Loucy (cell line): ENCODE measurements at regions not wholly inside any gene's neighbourhood (a gene's known extent, or its start where the extent isn't known, plus 50 kb on each side); places are given as distances from the start of the nearest gene placed in this dataset.

Source experiments
- H2AFZ ChIP-seq: fragments of 200-600 bp; sonication (generic); 2 replicates; pipeline ENCODE4 v1.6.0; 2016; ENCODE audit warnings: antibody characterized with exemption, mild to moderate bottlenecking, low read length, moderate library complexity
- H3F3A ChIP-seq: fragments of 200-600 bp; 2 replicates; pipeline ENCODE4 v1.6.0; 2016; ENCODE audit warnings: antibody characterized with exemption, low read depth, mild to moderate bottlenecking
- H3K27me3 ChIP-seq: fragments of 200-600 bp; sonication (generic); 2 replicates; pipeline ENCODE4 v1.6.1; 2014; ENCODE audit warnings: low read length, mild to moderate bottlenecking; ENCODE audit not compliant: insufficient read depth, poor library complexity, severe bottlenecking
- H3K36me3 ChIP-seq: fragments of 200-600 bp; sonication (generic); 2 replicates; pipeline ENCODE4 v1.6.1; 2016; ENCODE audit warnings: low read length; ENCODE audit not compliant: insufficient read depth
- H3K4me1 ChIP-seq: fragments of 200-600 bp; sonication (generic); 2 replicates; pipeline ENCODE4 v1.5.1; 2014; ENCODE audit warnings: low read length, mild to moderate bottlenecking; ENCODE audit not compliant: insufficient read depth, poor library complexity, severe bottlenecking
- H3K4me2 ChIP-seq: fragments of 200-600 bp; sonication (generic); 2 replicates; pipeline ENCODE4 v1.6.0; 2014; ENCODE audit warnings: antibody characterized with exemption, low read length, low read depth, mild to moderate bottlenecking; ENCODE audit not compliant: poor library complexity, severe bottlenecking
- H3K4me3 ChIP-seq: fragments of 200-600 bp; sonication (generic); 2 replicates; pipeline ENCODE4 v1.5.1; 2014; ENCODE audit warnings: low read length, mild to moderate bottlenecking, mixed read lengths; ENCODE audit not compliant: poor library complexity, severe bottlenecking
- H3K79me2 ChIP-seq: fragments of 200-600 bp; sonication (generic); 2 replicates; pipeline ENCODE4 v1.6.1; 2014; ENCODE audit warnings: low read length; ENCODE audit not compliant: insufficient read depth
- H3K9ac ChIP-seq: fragments of 200-600 bp; sonication (generic); 2 replicates; pipeline ENCODE4 v1.6.0; 2014; ENCODE audit warnings: mild to moderate bottlenecking, low read depth, low read length, moderate library complexity; ENCODE audit not compliant: poor library complexity, severe bottlenecking
- H3K9me2 ChIP-seq: fragments of 200-600 bp; sonication (generic); replicated peaks from 2 replicates; pipeline ENCODE4 v1.6.1; 2016; ENCODE audit warnings: low read depth, low read length, mixed read lengths
- H3K9me3 ChIP-seq: fragments of 200-600 bp; sonication (generic); 2 replicates; pipeline ENCODE4 v1.6.1; 2014; ENCODE audit warnings: mild to moderate bottlenecking, antibody characterized with exemption, low read length, low read depth; ENCODE audit not compliant: insufficient read depth
- H4K20me1 ChIP-seq: fragments of 200-600 bp; sonication (generic); 2 replicates; pipeline ENCODE4 v1.6.0; 2014; ENCODE audit warnings: antibody characterized with exemption, low read length, mild to moderate bottlenecking; ENCODE audit not compliant: insufficient read depth, poor library complexity, severe bottlenecking
- EZH2phosphoT487 ChIP-seq: fragments of 200-600 bp; IDR thresholded peaks from 2 replicates; pipeline ENCODE4 v1.6.1; 2018; ENCODE audit warnings: antibody characterized with exemption, mild to moderate bottlenecking, moderate library complexity, borderline replicate concordance
- TF ChIP-seq, protein P1 (sequence below): fragments of 200-600 bp; sonication (generic); conservative IDR thresholded peaks from 2 replicates; pipeline ENCODE4 v1.5.1; 2014; ENCODE audit warnings: mild to moderate bottlenecking, antibody characterized with exemption, low read length

DNA sequence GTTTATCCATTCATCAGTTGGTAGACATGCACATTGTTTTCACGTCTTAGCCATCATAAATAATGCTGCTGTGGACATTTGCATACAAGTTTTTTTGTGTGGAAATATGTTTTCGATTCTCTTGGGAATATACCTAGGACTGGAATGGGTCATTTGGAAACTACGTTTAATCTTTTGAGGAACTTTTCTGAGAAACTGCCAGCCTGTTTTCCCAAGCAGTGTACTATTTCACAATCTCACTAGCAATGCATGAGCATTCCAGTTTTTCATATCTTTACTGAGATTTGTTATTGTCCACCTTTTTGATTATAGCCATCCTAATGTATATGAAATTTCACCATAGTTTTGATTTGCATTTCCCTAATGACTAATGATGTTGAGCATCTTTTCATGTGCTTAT lies 95.7 kb upstream of the JAZF1 start:
- Histone ChIP-seq H3F3A (no peaks in the 10 kb centered on the region), H3K27me3 (no peaks in the 10 kb centered on the region), H3K9me2 (no peaks in the 10 kb centered on the region), H4K20me1 (no peaks in the 10 kb centered on the region), H3K9ac (no peak overlapping the region), H3K4me2 (no peak overlapping the region), H3K36me3 (no peaks in the 10 kb centered on the region), H3K9me3 (no peaks in the 10 kb centered on the region), H3K4me1 (no peaks in the 10 kb centered on the region), H3K79me2 (no peaks in the 10 kb centered on the region), H2AFZ (no peak overlapping the region), H3K4me3 (no peak overlapping the region)
- no peak for TF ChIP-seq EZH2phosphoT487
- TF ChIP-seq, protein P1, sequence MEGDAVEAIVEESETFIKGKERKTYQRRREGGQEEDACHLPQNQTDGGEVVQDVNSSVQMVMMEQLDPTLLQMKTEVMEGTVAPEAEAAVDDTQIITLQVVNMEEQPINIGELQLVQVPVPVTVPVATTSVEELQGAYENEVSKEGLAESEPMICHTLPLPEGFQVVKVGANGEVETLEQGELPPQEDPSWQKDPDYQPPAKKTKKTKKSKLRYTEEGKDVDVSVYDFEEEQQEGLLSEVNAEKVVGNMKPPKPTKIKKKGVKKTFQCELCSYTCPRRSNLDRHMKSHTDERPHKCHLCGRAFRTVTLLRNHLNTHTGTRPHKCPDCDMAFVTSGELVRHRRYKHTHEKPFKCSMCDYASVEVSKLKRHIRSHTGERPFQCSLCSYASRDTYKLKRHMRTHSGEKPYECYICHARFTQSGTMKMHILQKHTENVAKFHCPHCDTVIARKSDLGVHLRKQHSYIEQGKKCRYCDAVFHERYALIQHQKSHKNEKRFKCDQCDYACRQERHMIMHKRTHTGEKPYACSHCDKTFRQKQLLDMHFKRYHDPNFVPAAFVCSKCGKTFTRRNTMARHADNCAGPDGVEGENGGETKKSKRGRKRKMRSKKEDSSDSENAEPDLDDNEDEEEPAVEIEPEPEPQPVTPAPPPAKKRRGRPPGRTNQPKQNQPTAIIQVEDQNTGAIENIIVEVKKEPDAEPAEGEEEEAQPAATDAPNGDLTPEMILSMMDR = no peak

DNA sequence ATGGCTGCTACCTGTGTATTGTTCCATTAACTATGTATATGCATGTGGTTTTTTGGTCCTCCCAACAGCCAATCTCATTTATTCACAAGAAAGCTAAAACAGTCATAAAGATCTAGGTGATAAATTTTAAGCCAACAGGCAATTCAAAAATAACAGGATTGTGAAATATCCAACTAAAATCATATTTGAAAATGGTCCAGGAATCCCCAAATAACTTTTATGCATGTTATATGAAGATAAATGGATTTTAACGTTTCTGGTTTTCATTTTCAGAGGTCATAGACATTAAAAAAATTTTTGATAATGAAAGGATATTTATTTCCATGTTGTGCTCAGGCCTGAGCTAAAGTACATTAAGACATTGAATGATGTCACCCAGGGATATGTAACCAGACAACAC lies 96.8 kb upstream of the JAZF1 start:
- Histone ChIP-seq H3K4me1 (no peaks in the 10 kb centered on the region), H3F3A (no peaks in the 10 kb centered on the region), H3K9ac (no peak overlapping the region), H4K20me1 (no peaks in the 10 kb centered on the region), H3K4me2 (no peak overlapping the region), H3K36me3 (no peaks in the 10 kb centered on the region), H3K9me2 (no peaks in the 10 kb centered on the region), H3K4me3 (no peak overlapping the region), H3K79me2 (no peaks in the 10 kb centered on the region), H3K9me3 (no peaks in the 10 kb centered on the region), H2AFZ (no peak overlapping the region), H3K27me3 (no peaks in the 10 kb centered on the region)
- TF ChIP-seq EZH2phosphoT487 = no peak
- TF ChIP-seq, protein P1 = no peak

DNA sequence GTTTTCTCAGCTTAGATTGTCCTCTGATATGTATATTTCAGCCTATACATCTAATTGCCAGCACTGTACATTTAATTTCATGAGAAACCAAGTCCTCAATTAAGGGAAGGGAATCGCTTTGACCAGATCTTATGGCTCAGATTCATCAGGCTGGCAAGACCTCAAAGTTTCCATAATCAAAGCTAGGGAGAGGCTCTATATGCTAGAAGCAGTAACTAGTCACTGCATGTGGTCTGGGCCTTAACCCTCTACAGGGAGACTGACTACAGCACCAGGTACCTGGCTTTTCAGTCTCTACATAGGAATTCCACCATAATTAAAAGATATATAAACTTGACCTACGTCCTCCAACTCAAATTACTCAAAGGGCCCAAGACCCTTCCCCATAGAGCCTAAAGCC lies 97.4 kb upstream of the JAZF1 start:
- Histone ChIP-seq H3K79me2 (no peaks in the 10 kb centered on the region), H3K27me3 (no peaks in the 10 kb centered on the region), H4K20me1 (no peaks in the 10 kb centered on the region), H3K4me3 (no peak overlapping the region), H2AFZ (no peak overlapping the region), H3K9ac (no peak overlapping the region), H3K9me3 (no peaks in the 10 kb centered on the region), H3K9me2 (no peaks in the 10 kb centered on the region), H3F3A (no peaks in the 10 kb centered on the region), H3K4me2 (no peak overlapping the region), H3K4me1 (no peaks in the 10 kb centered on the region), H3K36me3 (no peaks in the 10 kb centered on the region)
- TF ChIP-seq EZH2phosphoT487 = no peak
- TF ChIP-seq, protein P1 = no peak
